H4 (cell line): ENCODE measurements at regions not wholly inside any gene's neighbourhood (a gene's known extent, or its start where the extent isn't known, plus 50 kb on each side); places are given as distances from the start of the nearest gene placed in this dataset.
A peak's percentile ranks its signal among the peaks of the same experiment; 100 is the strongest.

Experiments used
- DNase-seq: peaks from one replicate; pipeline ENCODE4 v3.0.0-alpha.2; 2015; ENCODE audit warnings: low spot score

DNA sequence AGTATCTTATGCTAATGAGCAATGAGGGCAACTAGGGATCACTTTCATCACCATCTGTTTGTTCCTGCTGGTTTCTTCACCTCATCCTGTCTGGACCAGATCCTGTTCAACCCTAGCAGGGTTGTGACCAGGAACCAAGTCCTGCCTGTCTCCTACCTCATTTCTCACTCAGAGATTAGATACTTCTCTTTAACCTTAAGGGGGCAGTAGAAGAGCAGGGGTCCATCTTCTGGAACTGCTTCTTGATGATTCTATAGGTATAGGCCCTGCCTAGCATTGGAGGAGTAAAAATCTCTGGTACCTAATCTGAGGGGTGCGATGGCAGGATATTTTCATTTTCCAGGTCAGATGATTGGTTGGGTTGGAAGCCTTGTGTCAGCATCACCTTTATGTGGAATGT is 335.1 kb downstream of the TGIF2LY start:
- peak; percentile 1 for DNase-seq
